AG09309 (cell line): ENCODE measurements at regions not wholly inside any gene's neighbourhood (a gene's known extent, or its start where the extent isn't known, plus 50 kb on each side); places are given as distances from the start of the nearest gene placed in this dataset.

ENCODE experiments used
- DNase-seq: peaks from one replicate; pipeline ENCODE4 v3.0.0-alpha.2; 2010; ENCODE audit warnings: low read depth
- H3K4me3 ChIP-seq: 2 replicates; pipeline ENCODE4 v1.5.1; 2011; ENCODE audit warnings: mild to moderate bottlenecking, low read depth, low read length, moderate library complexity; ENCODE audit not compliant: control insufficient read depth
- TF ChIP-seq, protein P1 (sequence below): IDR thresholded peaks from 2 replicates; pipeline ENCODE4 v1.5.1; 2011; ENCODE audit warnings: mild to moderate bottlenecking, low read depth, low read length, inconsistent platforms; ENCODE audit not compliant: insufficient read depth, control insufficient read depth; ENCODE audit errors: missing control alignments

DNA sequence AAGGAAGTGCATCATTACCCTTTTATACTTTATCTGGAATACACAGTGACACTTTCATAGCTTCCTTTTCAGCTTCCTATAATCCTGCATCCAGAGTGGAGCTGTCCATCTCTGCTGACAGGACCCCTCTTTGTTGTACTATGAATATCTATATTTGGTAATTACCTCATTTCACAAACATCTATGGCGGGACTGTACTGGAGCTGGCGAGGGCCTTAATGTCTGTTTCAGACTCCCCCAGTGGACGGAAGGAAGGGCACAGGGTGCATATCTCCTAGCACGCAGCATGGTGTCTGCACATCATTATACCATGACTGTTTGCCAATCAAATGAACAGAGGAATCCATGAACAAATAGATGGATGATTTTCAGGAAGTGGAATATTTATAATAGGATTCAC lies 142.3 kb downstream of the SOX11 start:
- TF ChIP-seq, protein P1, sequence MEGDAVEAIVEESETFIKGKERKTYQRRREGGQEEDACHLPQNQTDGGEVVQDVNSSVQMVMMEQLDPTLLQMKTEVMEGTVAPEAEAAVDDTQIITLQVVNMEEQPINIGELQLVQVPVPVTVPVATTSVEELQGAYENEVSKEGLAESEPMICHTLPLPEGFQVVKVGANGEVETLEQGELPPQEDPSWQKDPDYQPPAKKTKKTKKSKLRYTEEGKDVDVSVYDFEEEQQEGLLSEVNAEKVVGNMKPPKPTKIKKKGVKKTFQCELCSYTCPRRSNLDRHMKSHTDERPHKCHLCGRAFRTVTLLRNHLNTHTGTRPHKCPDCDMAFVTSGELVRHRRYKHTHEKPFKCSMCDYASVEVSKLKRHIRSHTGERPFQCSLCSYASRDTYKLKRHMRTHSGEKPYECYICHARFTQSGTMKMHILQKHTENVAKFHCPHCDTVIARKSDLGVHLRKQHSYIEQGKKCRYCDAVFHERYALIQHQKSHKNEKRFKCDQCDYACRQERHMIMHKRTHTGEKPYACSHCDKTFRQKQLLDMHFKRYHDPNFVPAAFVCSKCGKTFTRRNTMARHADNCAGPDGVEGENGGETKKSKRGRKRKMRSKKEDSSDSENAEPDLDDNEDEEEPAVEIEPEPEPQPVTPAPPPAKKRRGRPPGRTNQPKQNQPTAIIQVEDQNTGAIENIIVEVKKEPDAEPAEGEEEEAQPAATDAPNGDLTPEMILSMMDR, result no peak
- H3K4me3 ChIP-seq, result no peak overlapping the region
- no peak for DNase-seq

DNA sequence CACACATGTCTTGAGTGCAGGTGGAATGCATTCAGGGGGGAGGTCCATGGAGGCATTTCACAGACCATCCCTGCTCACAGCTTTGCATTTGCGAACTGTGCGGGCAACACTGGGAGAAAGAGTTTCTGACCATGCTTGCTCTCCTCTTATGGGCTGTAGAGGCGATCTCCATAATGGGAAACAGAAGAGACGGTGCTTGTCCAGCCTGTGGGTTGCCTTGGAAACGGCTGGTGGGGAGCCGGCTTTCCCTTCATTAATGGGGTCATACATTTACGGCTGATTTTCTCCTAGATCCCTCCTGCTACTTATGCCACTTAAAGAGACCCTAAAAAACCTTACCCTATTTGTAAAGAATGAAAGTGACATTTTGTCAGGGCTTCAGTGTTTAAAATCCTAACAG lies 147.4 kb downstream of the SOX11 start:
- H3K4me3 ChIP-seq, result no peak overlapping the region
- DNase-seq, result no peak
- TF ChIP-seq, protein P1, result no peak

DNA sequence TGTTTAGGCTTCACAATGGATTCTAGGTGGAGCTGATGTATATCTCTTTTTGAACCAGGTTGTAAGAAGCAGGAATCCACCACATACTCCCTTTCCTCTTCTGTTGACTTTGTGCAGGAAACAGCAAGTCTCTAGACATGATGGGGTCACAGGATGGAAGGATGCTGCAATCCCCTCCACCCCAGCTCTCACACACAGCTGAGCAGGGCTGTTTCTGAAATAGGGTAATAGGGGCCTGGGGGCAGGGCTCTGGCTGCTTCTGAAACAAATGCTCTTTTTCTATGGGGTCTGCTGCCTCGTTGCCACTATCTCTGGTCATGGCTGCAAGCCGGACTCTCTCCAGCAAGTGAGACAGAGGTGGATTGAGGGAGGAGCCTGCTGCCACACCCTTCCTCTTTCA lies 148.9 kb downstream of the SOX11 start:
- H3K4me3 ChIP-seq, result no peak overlapping the region
- no peak for DNase-seq
- TF ChIP-seq, protein P1, result no peak

DNA sequence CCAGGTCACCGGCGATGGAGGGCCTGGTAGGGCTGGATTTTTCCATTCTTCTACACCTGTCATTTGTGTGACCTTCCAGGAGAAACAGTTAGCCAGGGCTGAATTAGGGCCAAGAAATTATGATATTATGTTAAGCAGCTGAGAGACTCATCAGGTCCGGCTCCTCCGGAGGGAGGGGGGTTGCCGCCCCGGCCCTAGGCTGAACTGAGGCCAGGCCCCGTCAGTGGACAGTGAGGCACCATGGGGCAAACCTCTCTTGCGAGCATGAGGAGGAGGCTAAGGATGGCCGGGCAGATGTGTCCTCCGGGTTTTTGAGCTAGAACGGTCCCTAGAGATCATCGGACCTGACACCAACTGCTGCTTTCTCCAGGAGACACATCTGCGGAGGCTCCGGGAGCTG lies 150.1 kb downstream of the SOX11 start:
- no peak overlapping the region for H3K4me3 ChIP-seq
- TF ChIP-seq, protein P1, result no peak
- no peak for DNase-seq

DNA sequence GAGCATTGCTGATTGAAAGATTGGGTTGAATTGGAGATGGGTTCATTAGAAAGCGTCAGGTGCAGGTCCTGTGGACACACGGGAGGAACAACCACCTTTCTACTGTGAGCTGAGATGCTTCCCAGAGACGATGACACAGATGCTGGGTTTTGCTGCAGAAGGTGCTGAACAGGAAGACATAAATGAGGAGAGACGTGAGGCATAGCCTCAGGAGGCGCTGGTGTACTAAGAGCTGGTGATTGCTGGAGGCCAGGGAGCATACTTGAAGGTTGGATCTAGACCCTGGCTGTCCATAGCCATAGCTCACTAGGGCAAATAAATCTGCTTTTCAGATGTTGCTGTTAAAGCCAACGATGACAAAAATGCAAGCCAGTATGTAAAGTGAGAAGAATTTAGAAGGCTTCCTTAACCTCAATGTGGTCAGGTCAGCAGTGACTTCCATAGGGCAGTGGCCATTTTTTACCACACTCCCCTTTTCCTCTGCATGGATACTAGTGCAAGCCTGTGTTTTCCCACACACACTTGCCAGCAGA lies 153.7 kb downstream of the SOX11 start:
- no peak overlapping the region for H3K4me3 ChIP-seq
- DNase-seq, result no peak
- TF ChIP-seq, protein P1, result no peak

DNA sequence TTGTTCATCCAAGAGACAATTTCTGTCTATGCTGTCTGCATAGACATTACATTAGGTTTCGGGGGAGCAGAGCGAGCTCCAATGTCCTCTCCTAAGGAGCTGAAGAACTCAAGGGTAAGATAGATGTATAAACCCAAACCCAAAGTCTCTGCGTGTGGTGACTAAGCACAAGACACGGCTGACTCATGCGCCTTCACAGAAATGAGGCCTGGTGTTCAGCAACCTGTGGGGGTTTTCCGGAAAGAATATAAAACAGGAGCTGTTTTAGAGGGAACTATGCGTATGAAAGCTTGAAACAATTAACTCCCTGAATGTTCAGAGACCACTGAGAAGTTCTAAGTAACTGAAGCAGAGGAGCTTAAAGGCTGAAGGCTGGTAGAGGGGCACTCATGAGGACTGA lies 154.7 kb downstream of the SOX11 start:
- no peak for DNase-seq
- TF ChIP-seq, protein P1, result no peak
- H3K4me3 ChIP-seq, result no peak overlapping the region

DNA sequence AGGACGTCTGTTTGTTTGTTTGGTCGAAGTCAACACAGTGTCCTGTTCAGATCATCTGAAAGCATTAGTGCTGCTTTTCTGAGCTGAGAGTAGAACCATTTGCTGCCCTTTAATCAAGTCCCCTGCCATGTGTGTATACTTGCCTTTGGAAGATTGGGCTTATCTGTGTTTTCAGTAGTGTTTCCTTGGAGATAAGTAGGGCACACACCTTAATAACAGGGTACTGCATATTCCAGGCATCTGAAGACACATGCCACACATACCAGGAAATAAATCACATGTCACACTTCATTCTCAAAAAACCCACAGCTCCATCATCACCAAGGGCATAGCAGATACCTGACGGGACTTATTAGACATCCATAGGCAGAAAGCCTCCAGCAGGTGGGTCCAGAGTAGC lies 157.4 kb downstream of the SOX11 start:
- no peak overlapping the region for H3K4me3 ChIP-seq
- no peak for DNase-seq
- TF ChIP-seq, protein P1, result no peak
